Amygdala (tissue), 56 donors: ENCODE measurements at regions not wholly inside any gene's neighbourhood (a gene's known extent, or its start where the extent isn't known, plus 50 kb on each side); places are given as distances from the start of the nearest gene placed in this dataset.
A peak's percentile ranks its signal among the peaks of the same experiment; 100 is the strongest.

ENCODE experiments used
- DNase-seq, 56 donors: peaks; one replicate each; lab custom pipeline; 2025; lab: John Stamatoyannopoulos, UW

DNA sequence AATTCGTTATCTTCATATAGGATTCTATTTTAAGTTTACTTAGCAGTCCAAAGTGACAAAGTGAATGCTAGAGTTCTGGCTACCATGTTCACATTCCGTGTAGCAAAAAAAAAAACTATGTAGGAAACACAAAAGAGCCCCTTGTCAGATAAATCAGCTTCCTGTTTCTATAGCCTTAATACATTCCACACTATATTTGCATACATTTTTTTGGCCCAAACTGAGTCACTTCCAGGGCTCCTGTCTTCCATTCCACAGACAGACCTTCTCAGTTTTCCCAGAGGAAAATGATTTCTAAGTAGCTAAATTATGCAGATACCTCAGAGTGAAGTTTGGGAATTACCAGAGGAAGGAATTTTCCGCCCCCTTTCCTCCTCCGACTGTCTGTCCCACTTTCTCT, 841.9 kb upstream of the HS3ST1 start:
- DNase-seq = no peak

DNA sequence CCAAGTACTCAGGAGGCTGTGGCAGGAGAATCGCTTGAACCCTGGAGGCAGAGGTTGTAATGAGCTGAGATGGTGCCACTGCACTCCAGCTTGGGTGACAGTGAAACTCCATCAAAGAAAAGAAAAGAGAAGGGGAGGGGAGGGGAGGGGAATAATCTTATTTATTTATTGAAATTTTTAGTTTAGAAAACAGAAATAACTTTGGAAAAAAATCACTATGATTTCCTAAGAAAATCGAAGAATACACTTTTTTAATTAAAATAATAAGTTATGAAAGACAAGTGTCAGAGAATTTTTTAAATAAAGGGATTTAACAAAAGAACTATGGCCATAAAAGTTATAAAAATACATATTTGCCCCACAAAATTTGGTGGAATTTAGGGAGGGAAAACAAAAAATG, 836.9 kb upstream of the HS3ST1 start:
- DNase-seq = no peak

DNA sequence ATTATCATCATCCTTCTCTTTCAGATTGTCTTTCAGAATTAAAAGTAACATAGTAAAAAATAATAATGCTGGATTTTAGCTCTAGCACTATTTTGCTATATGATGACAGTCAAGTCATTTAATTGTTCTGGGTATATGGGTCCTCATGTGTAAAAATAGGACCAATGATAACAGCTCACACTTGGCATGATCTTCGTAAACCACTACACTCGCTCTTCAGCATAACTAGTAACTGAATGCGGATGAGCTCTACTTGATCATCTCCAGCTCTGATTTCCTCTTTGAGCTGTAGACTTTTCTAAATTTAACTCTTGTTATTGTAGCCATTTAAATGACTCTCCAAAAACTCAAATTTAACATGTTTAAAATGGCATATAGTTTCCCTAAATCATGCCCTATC, 831.8 kb upstream of the HS3ST1 start:
- DNase-seq = no peak

DNA sequence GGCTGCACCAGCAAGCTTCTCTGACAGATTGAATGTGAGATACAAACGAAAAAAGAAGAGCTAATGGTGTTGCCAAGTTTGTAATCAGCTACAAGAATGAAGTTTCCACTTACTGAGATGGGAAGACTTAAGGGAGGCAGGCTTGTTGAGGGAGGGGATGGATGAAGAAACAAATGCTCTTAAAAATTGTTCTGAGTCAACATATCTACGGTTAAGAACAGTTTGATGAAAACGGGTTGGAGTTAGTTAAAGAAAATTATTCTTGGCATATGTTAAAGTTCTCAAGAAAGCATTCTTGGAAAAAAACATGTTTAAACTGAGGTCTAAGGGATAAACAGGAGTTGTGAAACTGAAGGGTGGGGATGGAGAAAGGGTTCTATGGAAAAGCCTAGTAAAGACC, 816.3 kb upstream of the HS3ST1 start:
- DNase-seq = no peak

DNA sequence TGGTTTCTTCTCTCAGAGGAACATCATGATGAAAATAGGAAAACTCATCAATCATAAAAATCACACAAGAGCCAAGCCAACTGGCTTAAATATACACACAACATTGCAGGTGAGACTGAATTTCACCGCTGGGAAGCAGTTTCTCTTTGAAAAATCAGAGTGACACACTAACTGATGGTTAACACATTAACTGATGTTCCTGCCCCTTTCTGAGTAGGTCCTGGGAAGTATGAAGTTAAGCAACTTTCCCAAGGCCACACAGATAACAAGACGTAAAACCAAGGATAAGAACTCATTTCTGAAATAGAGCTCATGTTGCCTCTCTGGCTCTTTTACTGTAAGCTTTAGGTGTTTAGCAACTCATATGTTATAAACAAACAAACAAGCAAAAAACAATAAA, 813.7 kb upstream of the HS3ST1 start:
- DNase-seq = no peak

DNA sequence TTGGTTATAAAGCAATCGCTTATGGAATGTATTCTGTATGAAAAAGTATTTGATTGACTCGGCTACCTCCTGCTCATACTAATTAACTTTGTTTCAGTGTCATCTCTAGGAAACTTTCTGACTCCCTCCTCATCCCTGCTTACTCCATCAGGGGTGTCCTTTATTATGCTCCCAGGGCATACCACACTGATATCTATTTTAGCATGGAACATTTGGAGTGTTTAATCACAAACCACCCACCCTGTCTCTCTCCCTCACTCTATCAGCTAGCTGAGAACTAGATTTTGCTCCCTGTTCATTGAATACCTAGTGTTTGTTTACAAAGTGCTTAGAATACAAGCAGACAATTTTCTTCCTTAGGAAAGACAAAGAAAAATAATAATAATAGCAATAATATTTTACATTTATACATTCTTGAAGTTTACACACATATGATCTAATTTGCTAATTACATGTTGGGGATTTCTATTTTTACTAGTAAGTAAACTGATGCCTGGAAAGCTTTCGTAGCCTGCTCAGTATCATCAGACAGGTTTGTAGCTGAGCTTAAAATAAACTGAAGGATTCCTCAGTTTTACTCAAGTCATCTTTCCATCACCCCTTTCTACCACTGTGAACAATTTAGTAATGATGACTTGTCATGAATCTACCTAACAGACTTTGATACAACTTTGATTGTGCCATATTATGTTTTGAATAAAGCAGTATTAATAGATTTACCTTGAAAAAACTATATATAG, 811.4 kb upstream of the HS3ST1 start:
- DNase-seq = no peak

DNA sequence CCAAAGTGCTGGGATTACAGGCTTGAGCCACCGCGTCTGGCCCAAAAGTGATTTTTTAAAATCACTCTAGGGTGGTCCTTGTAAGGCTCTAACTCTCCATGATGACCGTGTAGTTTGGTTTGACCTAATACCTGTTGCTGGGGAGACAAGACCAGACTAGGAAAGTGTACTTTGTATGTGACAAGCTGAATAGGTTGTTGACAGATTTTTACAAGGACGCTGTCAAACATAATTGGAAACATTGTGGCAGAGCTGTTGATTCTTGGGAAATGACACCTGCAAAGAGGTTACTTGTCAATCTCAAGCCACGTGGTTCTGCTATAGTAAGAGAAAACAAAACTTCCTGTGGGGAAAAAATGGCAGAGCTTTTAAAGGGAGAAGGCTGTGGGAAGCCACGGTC, 802.4 kb upstream of the HS3ST1 start:
- no peak for DNase-seq

DNA sequence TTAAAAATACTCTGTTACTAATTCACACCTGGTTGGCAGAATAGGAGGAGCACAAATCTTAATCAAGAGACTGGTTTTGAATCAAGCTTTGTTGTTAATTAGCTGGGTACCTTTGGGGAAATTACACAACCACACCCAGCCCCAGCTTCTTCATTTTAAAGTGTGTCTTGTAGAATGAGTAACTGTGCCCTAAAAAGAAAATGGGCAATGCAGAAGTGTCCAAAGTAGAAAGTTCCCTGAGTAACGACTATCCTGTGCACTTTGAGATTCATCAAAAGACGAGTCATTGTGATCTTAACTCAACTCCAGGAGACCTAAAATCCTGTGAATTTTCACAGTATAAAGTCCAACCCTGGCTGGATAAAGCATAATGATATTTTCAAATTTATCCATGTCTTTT, 792.3 kb upstream of the HS3ST1 start:
- DNase-seq = no peak

DNA sequence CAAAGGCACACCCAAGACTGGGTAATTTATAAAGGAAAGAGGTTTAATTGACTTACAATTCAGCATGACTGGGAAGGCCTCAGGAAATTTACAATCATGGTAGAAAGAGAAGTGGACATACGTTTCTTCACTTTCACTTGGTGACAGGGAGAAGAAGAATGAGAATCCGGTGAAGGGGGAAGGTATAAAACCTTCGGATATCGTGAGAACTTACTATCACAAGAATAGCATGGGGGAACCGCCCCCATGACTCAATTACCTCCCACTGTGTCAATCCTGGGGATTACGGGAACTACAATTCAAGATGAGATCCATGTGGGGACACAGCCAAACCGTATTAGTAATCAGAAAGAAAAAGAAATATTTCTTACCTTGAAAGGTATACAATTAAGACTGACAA, 782.9 kb upstream of the HS3ST1 start:
- DNase-seq = no peak

DNA sequence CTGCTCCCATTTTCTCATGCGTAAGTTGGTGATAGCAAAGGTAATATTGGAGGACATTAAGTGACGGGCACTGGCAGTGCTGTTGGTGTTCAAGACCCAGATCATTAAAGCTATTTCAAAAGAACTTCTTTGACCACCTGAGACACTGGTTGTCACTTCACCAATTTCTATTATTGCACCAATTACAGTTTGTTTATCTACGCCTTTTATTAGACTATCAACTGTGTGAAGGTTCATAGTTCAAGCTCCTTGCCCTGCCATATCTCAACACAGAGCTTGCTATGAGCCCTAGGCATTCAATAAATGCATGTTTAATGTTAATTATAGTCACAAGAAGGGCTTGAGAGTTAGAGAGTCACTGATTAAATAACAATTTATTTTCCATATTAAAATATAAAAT, 778.7 kb upstream of the HS3ST1 start:
- DNase-seq = no peak

DNA sequence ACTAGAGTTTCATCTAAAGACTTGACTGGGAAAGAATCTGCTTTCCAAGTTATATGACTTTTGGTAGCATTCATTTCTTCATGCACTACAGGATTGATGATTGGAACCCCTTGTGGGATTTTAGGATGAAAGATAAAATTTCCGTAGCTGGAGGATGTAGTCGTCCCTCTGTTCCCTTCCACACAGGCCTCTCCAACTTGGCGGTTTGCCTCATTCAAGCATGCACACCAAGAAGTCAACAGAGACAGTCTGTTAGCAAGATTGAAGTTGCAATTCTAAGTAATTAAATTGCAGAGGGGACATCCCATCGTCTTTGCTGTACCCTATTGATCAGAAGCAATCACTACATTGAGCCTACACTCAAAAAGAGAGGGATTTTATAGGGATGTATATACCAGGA, 777.4 kb upstream of the HS3ST1 start:
- DNase-seq = no peak

DNA sequence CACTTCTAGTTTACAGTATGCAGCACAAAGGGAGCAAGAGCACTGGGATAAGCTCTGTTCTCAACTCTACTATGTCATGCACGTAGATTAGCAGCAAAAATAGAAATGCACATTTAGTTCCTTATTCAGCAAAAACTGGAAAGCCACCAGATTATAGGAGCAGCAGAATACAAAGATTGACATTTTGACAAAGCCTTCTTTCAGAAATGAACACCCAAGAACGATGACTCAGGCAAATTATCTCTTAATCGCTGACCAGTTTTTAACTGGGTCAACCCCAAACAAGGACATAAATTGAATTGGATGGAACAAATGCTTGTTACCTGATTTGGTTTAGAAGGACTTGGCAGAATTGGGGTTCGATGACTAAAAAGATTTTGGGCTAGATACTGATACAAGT, 775.3 kb upstream of the HS3ST1 start:
- no peak for DNase-seq

DNA sequence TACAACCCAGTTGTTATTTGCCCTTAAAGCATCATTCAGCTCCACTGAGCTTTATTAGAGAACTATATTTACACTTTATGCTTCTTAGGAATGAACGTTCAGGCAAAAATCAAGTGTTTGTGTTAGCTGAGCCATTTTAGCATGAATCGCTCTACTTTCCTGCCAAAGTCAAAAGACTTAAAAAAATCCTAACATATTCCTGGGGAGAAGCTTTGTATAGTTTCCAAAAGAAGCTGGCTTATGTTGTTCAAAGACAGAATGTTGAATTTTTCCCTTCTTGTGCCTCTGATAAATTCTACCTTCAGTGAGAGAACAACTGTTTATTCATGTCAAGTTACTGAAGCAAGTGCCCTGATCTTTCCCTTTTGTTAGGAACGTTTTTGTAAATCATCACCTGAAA, 771.5 kb upstream of the HS3ST1 start:
- no peak for DNase-seq

DNA sequence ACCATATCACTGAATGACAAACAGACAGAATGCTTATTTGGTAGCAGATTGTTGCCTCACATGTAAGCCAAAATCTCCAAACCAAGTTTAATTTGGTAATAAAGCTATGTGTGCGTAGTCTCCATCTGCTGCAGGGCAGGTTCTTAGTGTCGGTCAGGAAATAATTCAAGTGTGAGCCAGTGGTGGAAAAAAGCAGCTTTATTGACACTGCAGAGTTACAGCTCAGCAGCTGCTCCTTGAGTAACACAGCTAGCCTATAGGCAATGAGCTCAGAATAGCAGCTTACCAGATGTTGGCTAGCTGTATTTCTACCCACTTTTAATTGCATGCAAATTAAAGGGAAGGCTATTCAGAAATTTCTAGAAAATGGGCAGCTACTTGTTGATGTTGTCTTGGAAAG, 757.8 kb upstream of the HS3ST1 start:
- DNase-seq = no peak

DNA sequence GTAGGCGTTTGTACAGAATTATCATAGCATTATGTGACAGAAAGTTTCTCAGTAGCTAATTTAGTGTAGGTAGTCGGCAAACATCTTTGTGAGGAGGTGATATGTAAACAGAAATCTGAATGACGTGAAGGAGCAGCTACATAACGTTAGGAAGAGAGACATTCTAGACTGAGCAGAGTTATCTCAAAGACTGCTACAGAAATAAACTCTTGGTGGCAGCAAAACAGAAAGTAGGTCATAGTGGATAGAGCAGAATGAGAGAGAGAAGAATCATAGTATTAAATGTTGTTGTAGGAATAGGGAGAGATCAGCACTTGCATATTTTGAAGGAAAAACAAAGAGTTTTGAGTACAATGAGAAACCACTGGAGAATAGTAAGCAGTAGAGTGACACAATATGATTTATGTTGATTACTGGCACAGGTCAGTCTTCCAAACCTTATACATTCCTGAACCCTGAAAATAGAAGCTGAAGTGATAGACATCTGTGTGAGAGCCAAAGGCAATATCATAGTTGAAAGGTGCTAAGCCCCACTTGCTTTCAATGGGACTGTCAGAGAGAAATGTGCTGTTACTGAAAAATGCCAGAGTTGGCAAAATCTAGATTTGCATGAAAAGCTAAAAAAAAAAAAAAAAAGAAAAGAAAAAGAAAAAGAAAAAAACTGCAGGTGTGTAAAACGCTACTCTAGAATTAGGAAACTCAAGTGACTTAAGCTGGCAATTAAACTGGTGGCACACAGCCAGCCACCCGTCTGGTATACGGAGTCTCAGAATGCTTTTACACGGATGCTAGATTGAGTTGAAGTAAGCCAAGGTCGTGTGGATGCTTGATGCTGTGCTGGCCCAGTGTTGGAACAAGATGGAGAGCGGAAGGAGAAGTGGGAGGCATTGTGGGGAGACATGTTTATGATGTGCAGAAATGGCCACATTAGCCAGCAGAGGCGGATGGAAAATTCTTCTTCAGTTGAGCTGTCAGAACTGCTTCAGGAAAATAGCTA, 750.2 kb upstream of the HS3ST1 start:
- peak in 1 of 56 donors; percentile 1 for DNase-seq

DNA sequence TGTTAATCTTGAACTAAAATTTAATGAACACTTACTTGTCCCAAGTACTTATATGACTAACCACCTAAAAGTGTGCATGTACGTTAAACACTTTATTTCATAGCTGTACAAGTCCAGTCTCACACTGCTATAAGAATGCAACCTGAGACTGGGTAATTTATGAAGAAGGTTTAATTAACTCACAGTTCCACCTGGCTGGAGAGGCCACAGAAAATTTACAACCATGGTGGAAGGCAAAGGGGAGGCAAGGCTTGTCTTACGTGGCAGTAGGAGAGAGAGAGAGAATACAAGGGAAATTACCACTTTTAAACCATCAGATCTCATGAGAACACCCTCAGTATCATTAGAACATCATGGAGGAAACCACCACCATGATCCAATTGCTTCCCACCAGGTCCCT, 748.7 kb upstream of the HS3ST1 start:
- no peak for DNase-seq

DNA sequence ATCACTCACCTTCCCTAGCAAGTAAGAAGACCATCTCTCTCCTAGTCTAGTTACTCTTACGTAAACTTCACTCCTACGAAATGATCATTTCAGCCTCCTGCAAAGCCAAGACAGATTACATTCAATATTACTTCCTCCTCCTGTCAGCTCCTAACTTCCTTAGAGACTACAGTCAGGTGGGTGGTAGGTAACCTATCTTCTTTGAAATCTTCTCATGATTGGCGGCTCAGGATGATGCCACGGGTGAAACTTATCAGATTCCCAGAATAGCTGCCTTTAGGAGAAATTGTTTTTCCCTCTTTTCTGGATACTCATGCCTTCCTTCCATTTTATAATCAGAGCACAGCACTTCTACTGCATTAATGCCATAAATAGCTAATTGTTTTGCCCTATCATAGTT, 744.8 kb upstream of the HS3ST1 start:
- DNase-seq = no peak

DNA sequence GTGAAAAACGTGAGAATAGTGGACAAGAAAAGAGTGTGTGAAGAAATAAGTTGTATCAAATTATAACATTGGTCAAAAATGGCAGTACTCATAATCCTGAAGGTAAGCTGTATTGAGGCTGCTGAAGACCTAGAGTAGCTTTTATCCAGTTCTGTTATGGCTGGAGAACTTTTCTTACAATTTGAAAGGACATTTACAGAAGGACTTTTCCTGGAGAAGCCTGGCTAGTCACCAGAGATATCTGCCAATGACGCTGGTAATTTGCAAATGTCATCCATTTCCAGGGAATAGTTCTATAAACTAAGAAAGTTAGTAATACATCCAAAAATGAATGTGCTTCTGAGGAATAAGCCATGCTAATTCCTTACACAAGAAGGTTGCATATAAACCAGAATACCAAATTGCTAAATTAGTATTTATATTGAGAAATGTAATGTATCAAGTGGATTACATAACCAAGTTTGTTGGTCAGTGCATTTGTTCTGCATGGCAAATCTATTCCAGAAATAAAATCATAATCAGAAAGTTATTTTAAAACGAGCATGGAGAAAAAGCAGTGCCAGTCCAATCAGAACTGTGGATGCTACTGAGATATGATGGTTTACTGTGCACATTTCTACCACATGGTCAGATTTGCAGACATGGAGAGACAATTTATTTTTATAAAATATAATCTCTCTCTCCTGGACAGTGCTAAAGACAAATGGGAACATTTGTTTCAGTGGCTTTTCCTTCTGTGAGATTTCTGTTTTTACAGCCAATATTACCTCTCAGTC, 743.7 kb upstream of the HS3ST1 start:
- DNase-seq = no peak

DNA sequence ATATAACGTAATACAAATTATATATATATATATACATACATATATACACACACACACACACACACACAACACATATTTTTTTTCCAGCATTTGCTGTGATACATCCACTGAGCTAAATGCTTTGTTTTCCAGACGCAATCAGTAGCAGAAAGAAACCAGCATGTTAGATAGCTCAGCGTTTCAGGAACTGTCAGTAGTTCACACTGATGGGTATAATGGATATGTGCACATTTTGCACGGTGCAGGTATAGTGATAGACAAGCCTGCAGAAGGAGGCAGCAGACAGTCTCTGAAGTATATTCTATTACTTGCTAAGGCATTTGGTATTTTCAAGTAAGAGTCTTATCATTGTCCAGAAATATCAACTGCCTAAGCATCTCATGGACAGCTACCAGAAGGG, 741.6 kb upstream of the HS3ST1 start:
- no peak for DNase-seq

DNA sequence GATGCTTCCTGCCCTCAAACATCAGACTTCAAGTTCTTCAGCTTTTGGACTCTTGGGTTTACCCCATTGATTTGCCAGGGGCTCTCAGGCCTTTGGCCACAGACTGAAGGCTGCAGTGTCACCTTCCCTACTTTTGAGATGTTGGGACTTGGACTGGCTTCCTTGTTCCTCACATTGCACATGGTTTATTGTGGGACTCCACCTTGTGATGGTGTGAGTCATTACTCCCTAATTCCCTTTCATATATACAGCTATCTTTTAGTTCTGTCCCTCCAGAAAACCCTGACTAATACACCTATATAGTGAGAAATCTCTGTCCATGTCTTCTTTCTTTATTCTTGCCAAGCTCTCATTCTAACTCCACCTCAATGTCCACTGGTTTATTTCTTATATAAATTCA, 736.9 kb upstream of the HS3ST1 start:
- no peak for DNase-seq

DNA sequence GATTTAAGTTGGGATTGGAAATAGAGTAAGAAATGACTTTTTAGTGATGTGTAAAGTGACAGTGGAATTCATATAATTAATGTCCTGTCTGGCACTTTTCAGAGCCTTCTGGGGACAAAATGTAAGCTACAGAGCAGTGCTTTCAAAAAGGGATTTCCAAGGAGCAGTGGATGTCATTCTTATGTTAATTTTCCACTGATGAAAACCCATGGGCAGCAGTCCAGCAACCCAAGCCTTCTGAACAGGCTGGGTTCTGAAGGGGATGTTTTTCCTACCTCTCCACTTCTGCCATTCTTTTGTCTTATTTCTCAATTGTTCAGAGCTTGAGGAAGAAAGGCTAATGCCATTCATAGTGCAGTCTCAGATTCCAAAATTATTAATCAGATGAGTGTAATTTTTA, 717.6 kb upstream of the HS3ST1 start:
- peak in 2 of 56 donors; percentile 8 to 16 for DNase-seq
